GM23338 (cell line): ENCODE measurements at regions not wholly inside any gene's neighbourhood (a gene's known extent, or its start where the extent isn't known, plus 50 kb on each side); places are given as distances from the start of the nearest gene placed in this dataset.
A peak's percentile ranks its signal among the peaks of the same experiment; 100 is the strongest.

ENCODE experiments used
- ATAC-seq: fragments of 200-7000 bp; cut with Tn5 transposase; 3 replicates; pipeline ENCODE4 v1.9.1; 2020
- DNase-seq: peaks from one replicate; pipeline ENCODE4 v3.0.0-alpha.2; 2015; ENCODE audit warnings: low spot score
- H2AFZ ChIP-seq: fragments of 200-600 bp; sonication (generic); 2 replicates; pipeline ENCODE4 v1.8.0; 2016; ENCODE audit warnings: antibody characterized with exemption, mild to moderate bottlenecking, moderate library complexity
- H3F3A ChIP-seq: fragments of 200-600 bp; sonication (generic); replicated peaks from 2 replicates; pipeline ENCODE4 v1.8.0; 2017; ENCODE audit warnings: antibody characterized with exemption, mixed run types, low read depth
- H3K27ac ChIP-seq: fragments of 200-600 bp; sonication (generic); 2 replicates; pipeline ENCODE4 v1.6.1; 2016; ENCODE audit warnings: low read depth
- H3K27me3 ChIP-seq: fragments of 200-600 bp; sonication (generic); 2 replicates; pipeline ENCODE4 v1.8.0; 2016; ENCODE audit warnings: mild to moderate bottlenecking, mixed run types, moderate library complexity; ENCODE audit not compliant: insufficient read depth
- H3K36me3 ChIP-seq: fragments of 200-600 bp; sonication (generic); 2 replicates; pipeline ENCODE4 v1.8.0; 2016; ENCODE audit warnings: mild to moderate bottlenecking; ENCODE audit not compliant: insufficient read depth
- H3K4me1 ChIP-seq: fragments of 200-600 bp; sonication (generic); 2 replicates; pipeline ENCODE4 v1.8.0; 2016; ENCODE audit warnings: mild to moderate bottlenecking, moderate library complexity; ENCODE audit not compliant: insufficient read depth
- H3K4me2 ChIP-seq: fragments of 200-600 bp; sonication (generic); 2 replicates; pipeline ENCODE4 v1.7.1; 2017; ENCODE audit warnings: mixed run types
- H3K4me3 ChIP-seq: fragments of 200-600 bp; sonication (generic); 2 replicates; pipeline ENCODE4 v1.6.1; 2016; ENCODE audit warnings: mixed run types
- H3K79me2 ChIP-seq: fragments of 200-600 bp; sonication (generic); replicated peaks from 2 replicates; pipeline ENCODE4 v1.8.0; 2017; ENCODE audit warnings: mild to moderate bottlenecking; ENCODE audit not compliant: insufficient read depth
- H3K9me2 ChIP-seq: fragments of 200-600 bp; sonication (generic); 2 replicates; pipeline ENCODE4 v1.8.0; 2017; ENCODE audit not compliant: insufficient read depth
- H4K20me1 ChIP-seq: fragments of 200-600 bp; sonication (generic); replicated peaks from 2 replicates; pipeline ENCODE4 v1.8.0; 2017; ENCODE audit warnings: mild to moderate bottlenecking; ENCODE audit not compliant: insufficient read depth
- H3K27ac Mint-ChIP-seq: 2 replicates; pipeline ENCODE4 v1.8.0; 2020; ENCODE audit warnings: inconsistent platforms, mild to moderate bottlenecking, moderate library complexity, mixed read lengths
- H3K27me3 Mint-ChIP-seq: 3 replicates; pipeline ENCODE4 v1.8.0; 2022; ENCODE audit warnings: low read depth, mild to moderate bottlenecking, moderate library complexity, mixed read lengths, inconsistent platforms; ENCODE audit not compliant: insufficient read depth, poor library complexity
- H3K36me3 Mint-ChIP-seq: 3 replicates; pipeline ENCODE4 v1.8.0; 2021; ENCODE audit warnings: low read depth, mild to moderate bottlenecking, inconsistent platforms, moderate library complexity, mixed read lengths
- H3K4me1 Mint-ChIP-seq: 3 replicates; pipeline ENCODE4 v1.8.0; 2020; ENCODE audit warnings: mild to moderate bottlenecking, inconsistent platforms, mixed read lengths
- H3K4me3 Mint-ChIP-seq: 3 replicates; pipeline ENCODE4 v1.8.0; 2021; ENCODE audit warnings: moderate library complexity, mild to moderate bottlenecking, inconsistent platforms, mixed read lengths
- H3K9me3 Mint-ChIP-seq: 3 replicates; pipeline ENCODE4 v1.8.0; 2020; ENCODE audit warnings: moderate library complexity, mild to moderate bottlenecking, inconsistent platforms, mixed read lengths
- CREB1 ChIP-seq: fragments of 250-450 bp; sonication (Bioruptor Pico); IDR thresholded peaks from 2 replicates; pipeline ENCODE4 v1.5.0; 2020; ENCODE audit warnings: low read depth, mild to moderate bottlenecking, moderate library complexity
- ETS1 ChIP-seq: IDR thresholded peaks from 2 replicates; pipeline ENCODE4 v1.6.1; 2016; ENCODE audit warnings: antibody characterized with exemption
- EZH2 ChIP-seq: fragments of 200-600 bp; sonication (generic); IDR thresholded peaks from one replicate; pipeline ENCODE4 v1.8.0; 2017; ENCODE audit warnings: antibody characterized with exemption, mild to moderate bottlenecking, low read depth; ENCODE audit not compliant: unreplicated experiment
- EZH2phosphoT487 ChIP-seq: fragments of 200-600 bp; sonication (generic); IDR thresholded peaks from one replicate; pipeline ENCODE4 v1.8.1; 2018; ENCODE audit warnings: antibody characterized with exemption; ENCODE audit not compliant: unreplicated experiment
- JUNB ChIP-seq: IDR thresholded peaks from one replicate; pipeline ENCODE4 v1.6.1; 2016; ENCODE audit warnings: antibody characterized with exemption; ENCODE audit not compliant: unreplicated experiment
- NANOG ChIP-seq: IDR thresholded peaks from 2 replicates; pipeline ENCODE4 v1.6.1; 2016; ENCODE audit warnings: antibody characterized with exemption, borderline replicate concordance
- POLR2AphosphoS5 ChIP-seq: IDR thresholded peaks from 2 replicates; pipeline ENCODE4 v1.6.1; 2016; ENCODE audit warnings: antibody characterized with exemption, low read depth
- REST ChIP-seq: IDR thresholded peaks from one replicate; pipeline ENCODE4 v1.6.1; 2018; ENCODE audit warnings: antibody characterized with exemption; ENCODE audit not compliant: unreplicated experiment
- STAT1 ChIP-seq: IDR thresholded peaks from one replicate; pipeline ENCODE4 v1.6.1; 2016; ENCODE audit warnings: antibody characterized with exemption; ENCODE audit not compliant: unreplicated experiment
- ZNF114 ChIP-seq: fragments of 250-450 bp; sonication (Bioruptor Pico); IDR thresholded peaks from 2 replicates; pipeline ENCODE4 v1.5.0; 2020; ENCODE audit warnings: mild to moderate bottlenecking, moderate library complexity
- ZNF331 ChIP-seq: fragments of 250-450 bp; sonication (Bioruptor Pico); IDR thresholded peaks from 2 replicates; pipeline ENCODE4 v1.5.0; 2020; ENCODE audit warnings: low read depth, mild to moderate bottlenecking, moderate library complexity

GRCh38 chr16:86033971-86034370 is 135.0 kb downstream of the IRF8 start (continued):
- TF ChIP-seq CREB1 (CRISPR knock-in tag) (no peak), JUNB (no peak), STAT1 (no peak), ETS1 (no peak), REST (no peak), EZH2 (no peak)

GRCh38 chr16:86034421-86034919 is 135.5 kb downstream of the IRF8 start:
- Mint-ChIP-seq H3K9me3 (0 out of 3 replicates have a peak, but pooled peaks cover 6% of the 10 kb centered on the region), H3K27ac (no peak overlapping the region), H3K27me3 (peaks cover 15% of the 10 kb centered on the region), H3K36me3 (no peaks in the 10 kb centered on the region), H3K4me3 (no peak overlapping the region), H3K4me1 (peaks cover 16% of the 10 kb centered on the region)
- Histone ChIP-seq H3K4me1 (peaks cover 8% of the 10 kb centered on the region), H3K9me2 (no peaks in the 10 kb centered on the region), H3F3A (no peaks in the 10 kb centered on the region), H3K27me3 (no peaks in the 10 kb centered on the region), H3K36me3 (no peaks in the 10 kb centered on the region), H3K4me3 (no peak overlapping the region), H2AFZ (peak overlapping the region; percentile 32; the same call in 1 of the 2 replicates), H3K4me2 (no peak overlapping the region), H3K27ac (no peak overlapping the region), H3K79me2 (no peaks in the 10 kb centered on the region), H4K20me1 (no peaks in the 10 kb centered on the region)
- no peak for DNase-seq
- no peak for ATAC-seq
- no peak for TF ChIP-seq EZH2phosphoT487
- no peak for TF ChIP-seq ZNF114 (CRISPR knock-in tag)
- TF ChIP-seq NANOG, result no peak
- TF ChIP-seq STAT1, result no peak
- no peak for TF ChIP-seq POLR2AphosphoS5
- no peak for TF ChIP-seq REST
- no peak for TF ChIP-seq ZNF331 (CRISPR knock-in tag)
- no peak for TF ChIP-seq ETS1
